MCF 10A (cell line): ENCODE measurements at regions not wholly inside any gene's neighbourhood (a gene's known extent, or its start where the extent isn't known, plus 50 kb on each side); places are given as distances from the start of the nearest gene placed in this dataset.

ENCODE experiments used
- BruUV-seq: library from RNA; stranded (reverse); fragments of 400-500 nt; replicated peaks from 2 replicates; lab custom pipeline; 2021; lab: Mats Ljungman, UMichigan
- CTCF ChIA-PET: fragments of 300-600 bp; sonication (Branson Sonifier 250); formaldehyde crosslinking; extraction: SDS; loops from one replicate; lab custom pipeline; 2021; ENCODE audit warnings: antibody characterized with exemption, inconsistent platforms; lab: Yijun Ruan, JAX
- POLR2A ChIA-PET: fragments of 300-600, 350-650 bp; sonication (Branson Sonifier 250); formaldehyde crosslinking; extraction: SDS; loops from one replicate; lab custom pipeline; 2020; ENCODE audit warnings: antibody characterized with exemption, inconsistent platforms; lab: Yijun Ruan, JAX
- DNase-seq: peaks from one replicate; pipeline ENCODE4 v3.0.0-alpha.2; 2018; ENCODE audit not compliant: unreplicated experiment
- H3K27ac Mint-ChIP-seq: one replicate; pipeline ENCODE4 v1.8.0; 2022; ENCODE audit warnings: mild to moderate bottlenecking, low read depth, mixed read lengths; ENCODE audit not compliant: unreplicated experiment
- H3K27me3 Mint-ChIP-seq: one replicate; pipeline ENCODE4 v1.8.0; 2022; ENCODE audit warnings: mixed read lengths; ENCODE audit not compliant: insufficient read depth, unreplicated experiment
- H3K36me3 Mint-ChIP-seq: one replicate; pipeline ENCODE4 v1.8.0; 2022; ENCODE audit warnings: mild to moderate bottlenecking, moderate library complexity, mixed read lengths; ENCODE audit not compliant: insufficient read depth, unreplicated experiment
- H3K4me1 Mint-ChIP-seq: one replicate; pipeline ENCODE4 v1.8.0; 2022; ENCODE audit warnings: mixed read lengths; ENCODE audit not compliant: insufficient read depth, unreplicated experiment
- H3K4me3 Mint-ChIP-seq: one replicate; pipeline ENCODE4 v1.8.0; 2022; ENCODE audit warnings: mild to moderate bottlenecking, moderate library complexity, mixed read lengths; ENCODE audit not compliant: unreplicated experiment
- H3K9me3 Mint-ChIP-seq: one replicate; pipeline ENCODE4 v1.8.0; 2022; ENCODE audit warnings: mixed read lengths; ENCODE audit not compliant: unreplicated experiment
- intact Hi-C: fragments of 100-400 bp; cut with micrococcal nuclease; formaldehyde crosslinking; loops from 2 replicates; pipeline ENCODE4 v1.14.1; 2022
- TF ChIP-seq, protein P1 (sequence below): fragments of 200-600 bp; IDR thresholded peaks from one replicate; pipeline ENCODE4 v1.8.0; 2022; ENCODE audit warnings: antibody characterized with exemption, mild to moderate bottlenecking; ENCODE audit not compliant: unreplicated experiment

GRCh38 chr2:58930537-58930936 is 689.4 kb upstream of the FANCL start:
- Mint-ChIP-seq H3K4me1 (peaks cover 4% of the 10 kb centered on the region), H3K9me3 (no peaks in the 10 kb centered on the region), H3K27me3 (no peaks in the 10 kb centered on the region), H3K27ac (no peak overlapping the region), H3K36me3 (no peaks in the 10 kb centered on the region), H3K4me3 (no peak overlapping the region)
- TF ChIP-seq, protein P1, sequence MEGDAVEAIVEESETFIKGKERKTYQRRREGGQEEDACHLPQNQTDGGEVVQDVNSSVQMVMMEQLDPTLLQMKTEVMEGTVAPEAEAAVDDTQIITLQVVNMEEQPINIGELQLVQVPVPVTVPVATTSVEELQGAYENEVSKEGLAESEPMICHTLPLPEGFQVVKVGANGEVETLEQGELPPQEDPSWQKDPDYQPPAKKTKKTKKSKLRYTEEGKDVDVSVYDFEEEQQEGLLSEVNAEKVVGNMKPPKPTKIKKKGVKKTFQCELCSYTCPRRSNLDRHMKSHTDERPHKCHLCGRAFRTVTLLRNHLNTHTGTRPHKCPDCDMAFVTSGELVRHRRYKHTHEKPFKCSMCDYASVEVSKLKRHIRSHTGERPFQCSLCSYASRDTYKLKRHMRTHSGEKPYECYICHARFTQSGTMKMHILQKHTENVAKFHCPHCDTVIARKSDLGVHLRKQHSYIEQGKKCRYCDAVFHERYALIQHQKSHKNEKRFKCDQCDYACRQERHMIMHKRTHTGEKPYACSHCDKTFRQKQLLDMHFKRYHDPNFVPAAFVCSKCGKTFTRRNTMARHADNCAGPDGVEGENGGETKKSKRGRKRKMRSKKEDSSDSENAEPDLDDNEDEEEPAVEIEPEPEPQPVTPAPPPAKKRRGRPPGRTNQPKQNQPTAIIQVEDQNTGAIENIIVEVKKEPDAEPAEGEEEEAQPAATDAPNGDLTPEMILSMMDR, result no peak
- ChIA-PET CTCF (interaction anchor here (0.6 kb wide), 1 partner anchor 1093 kb away, joined by 3 read pairs; no protein-coding TSS in a partner anchor), POLR2A (no interaction called here)
- intact Hi-C loops, result no loop called here
- DNase-seq, result no peak
- no TSS peak for BruUV-seq

- H3K27me3 Mint-ChIP-seq, result no peaks in the 10 kb centered on the region
- no TSS peak for BruUV-seq
- TF ChIP-seq, protein P1, result no peak
- H3K4me3 Mint-ChIP-seq, result no peak overlapping the region
- H3K36me3 Mint-ChIP-seq, result no peaks in the 10 kb centered on the region
- POLR2A ChIA-PET, result no interaction called here
- intact Hi-C loops, result no loop called here
- peaks cover 8% of the 10 kb centered on the region for H3K9me3 Mint-ChIP-seq
- CTCF ChIA-PET, result interaction anchor here (0.6 kb wide), 1 partner anchor 504 kb away, joined by 3 read pairs; no protein-coding TSS in a partner anchor
- no peak for DNase-seq
- H3K27ac Mint-ChIP-seq, result no peak overlapping the region
- peaks cover 14% of the 10 kb centered on the region for H3K4me1 Mint-ChIP-seq
These were observed 687.8 kb upstream of the FANCL start for GRCh38 chr2:58928973-58929372.

GRCh38 chr2:58928391-58928790 is 687.3 kb upstream of the FANCL start:
- ChIA-PET CTCF (interaction anchor here (0.6 to 0.7 kb wide), 2 partner anchors 503 to 1006 kb away, joined by 3 read pairs; no protein-coding TSS in a partner anchor), POLR2A (no interaction called here)
- BruUV-seq, result no TSS peak
- TF ChIP-seq, protein P1, result no peak
- H3K4me1 Mint-ChIP-seq, result peaks cover 20% of the 10 kb centered on the region
- intact Hi-C loops, result no loop called here
- no peaks in the 10 kb centered on the region for H3K27me3 Mint-ChIP-seq
- DNase-seq, result no peak
- H3K4me3 Mint-ChIP-seq, result no peak overlapping the region
- H3K9me3 Mint-ChIP-seq, result peaks cover 8% of the 10 kb centered on the region
- no peak overlapping the region for H3K27ac Mint-ChIP-seq
- no peaks in the 10 kb centered on the region for H3K36me3 Mint-ChIP-seq

DNA sequence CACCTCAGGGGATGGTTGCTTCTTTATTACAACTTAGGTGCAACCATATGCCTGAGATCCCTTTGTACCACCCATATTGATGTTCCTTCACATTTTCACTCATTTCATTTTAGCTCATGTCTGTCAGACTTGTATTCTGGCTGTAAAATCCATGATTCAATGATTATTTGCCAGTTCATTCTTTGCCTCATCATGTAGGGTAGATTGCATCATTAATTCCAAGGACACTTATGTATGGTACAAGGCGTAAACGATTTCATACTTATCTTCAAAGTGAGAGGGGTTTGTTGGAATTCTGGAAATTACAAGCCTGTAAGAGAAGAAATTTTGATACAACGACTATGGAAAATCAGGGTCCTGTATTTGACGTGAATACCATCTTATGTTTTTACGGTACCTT is 685.0 kb upstream of the FANCL start:
- no peaks in the 10 kb centered on the region for H3K36me3 Mint-ChIP-seq
- TF ChIP-seq, protein P1, result no peak
- no TSS peak for BruUV-seq
- intact Hi-C loops, result no loop called here
- H3K27me3 Mint-ChIP-seq, result no peaks in the 10 kb centered on the region
- peaks cover 24% of the 10 kb centered on the region for H3K4me1 Mint-ChIP-seq
- ChIA-PET CTCF (no interaction called here), POLR2A (interaction anchor here (0.6 kb wide), 1 partner anchor 1791 kb away, joined by 3 read pairs; no protein-coding TSS in a partner anchor)
- H3K4me3 Mint-ChIP-seq, result no peak overlapping the region
- no peak overlapping the region for H3K27ac Mint-ChIP-seq
- H3K9me3 Mint-ChIP-seq, result peaks cover 8% of the 10 kb centered on the region
- DNase-seq, result no peak
